Ovary (tissue), 7 donors: ENCODE measurements at regions not wholly inside any gene's neighbourhood (a gene's known extent, or its start where the extent isn't known, plus 50 kb on each side); places are given as distances from the start of the nearest gene placed in this dataset.

ENCODE experiments used
- DNase-seq, 5 donors: peaks; one replicate each; pipeline ENCODE4 v3.0.0-alpha.2; 2019 to 2020
- H3K27ac ChIP-seq, 2 donors: fragments of 200-600 bp; one replicate each; pipeline versions ENCODE4 v1.5.1 to v1.8.0; 2019 to 2022
- H3K27me3 ChIP-seq: fragments of 200-600 bp; one replicate; pipeline ENCODE4 v1.8.0; 2022
- H3K36me3 ChIP-seq: fragments of 200-600 bp; sonication (generic); one replicate; pipeline ENCODE4 v1.5.1; 2019
- H3K4me1 ChIP-seq: one replicate; pipeline ENCODE4 v1.8.1; 2013; ENCODE audit warnings: mild to moderate bottlenecking, moderate library complexity; ENCODE audit not compliant: insufficient read depth
- H3K4me3 ChIP-seq: fragments of 200-600 bp; sonication (generic); one replicate; pipeline ENCODE4 v1.5.1; 2017
- H3K9me3 ChIP-seq, 2 donors: fragments of 200-600 bp in 1 of 2; sonication (generic) in 1 of 2; one replicate each; pipeline versions ENCODE4 v1.5.1 to v1.8.1; 2013 to 2019; ENCODE audit warnings: mild to moderate bottlenecking in 1 of 2, moderate library complexity in 1 of 2
- CTCF ChIP-seq, 3 donors: fragments of 450-650 bp in 2 of 3; fragments of 200-600 bp in 1 of 3; IDR thresholded peaks; one replicate each; pipeline versions ENCODE4 v1.5.1 to v1.8.0; 2016 to 2022; ENCODE audit warnings: antibody characterized with exemption in 3 of 3, mild to moderate bottlenecking in 1 of 3
- EP300 ChIP-seq: sonication (generic); formaldehyde crosslinking; IDR thresholded peaks from one replicate; pipeline ENCODE4 v1.6.1; 2017; ENCODE audit warnings: antibody characterized with exemption
- POLR2A ChIP-seq: fragments of 450-650 bp; IDR thresholded peaks from one replicate; pipeline ENCODE4 v1.6.1; 2017; ENCODE audit warnings: antibody characterized with exemption, mild to moderate bottlenecking, moderate library complexity
- WGBS, 3 donors: extraction: QIAGEN DNeasy Blood & Tissue Kit in 1 of 3; methylation state at CpG; one replicate each; pipeline versions ENCODE4 v1.1.5 to v1.1.7; 2013 to 2017; 5-methylcytosine and 5-hydroxymethylcytosine counted together
- intact Hi-C, 4 donors: fragments of 100-400 bp; cut with DNase I; formaldehyde crosslinking; loops; one replicate each; pipeline versions ENCODE4 v1.11.0 to v1.15.1; 2022 to 2023
- donor health status: DM: no; HTN: no; CAD: no; lungs with moderate emphysema.
- donor health status: DM: no; HTN: no; CAD: no.
- donor health status: Bipolar disorder and iron deficiency.
- donor health status: DM: no; HTN: no; CAD: no.
- donor health status: DM: yes; HTN: yes; CAD: no.

- no peaks in the 10 kb centered on the region for H3K9me3 ChIP-seq
- H3K36me3 ChIP-seq: no peaks in the 10 kb centered on the region
- intact Hi-C loops: no loop called here
- H3K4me3 ChIP-seq: no peak overlapping the region
- DNase-seq: no peak
- H3K27ac ChIP-seq: no peak overlapping the region
- H3K4me1 ChIP-seq: no peaks in the 10 kb centered on the region
- no peaks in the 10 kb centered on the region for H3K27me3 ChIP-seq
- no peak for TF ChIP-seq EP300
- no peak for TF ChIP-seq CTCF (IDR thresholded peaks at IDR 0.05)
- TF ChIP-seq POLR2A: no peak
- WGBS, 3 donors: 78 to 81% (median 81%) methylated on average over 6 of the region's 6 CpGs
Observed at GRCh38 chr16:6841392-6841791, 491.3 kb upstream of the RBFOX1 start.

DNA sequence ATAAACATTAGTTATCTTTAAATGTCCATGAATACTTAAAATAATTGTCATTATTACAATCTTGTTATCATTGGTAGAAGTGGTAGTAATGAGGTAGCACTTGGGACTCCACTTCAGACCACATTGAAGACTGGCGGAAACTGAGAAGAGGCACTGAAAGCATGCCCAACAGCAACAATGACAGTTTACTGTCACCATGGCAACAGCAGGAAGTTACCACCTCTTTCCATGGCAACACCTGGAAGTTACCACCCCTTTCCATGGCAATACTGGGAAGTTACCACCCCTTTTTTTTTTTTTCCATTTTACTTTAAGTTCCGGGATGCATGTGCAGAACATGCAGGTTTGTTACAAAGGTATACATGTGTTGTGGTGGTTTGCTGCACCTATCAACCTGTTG is 494.9 kb upstream of the RBFOX1 start:
- Histone ChIP-seq H3K27ac (no peak overlapping the region), H3K4me1 (no peaks in the 10 kb centered on the region)
- WGBS, 3 donors: 91 to 95% (median 91%) methylated on average over 2 of the region's 2 CpGs

DNA sequence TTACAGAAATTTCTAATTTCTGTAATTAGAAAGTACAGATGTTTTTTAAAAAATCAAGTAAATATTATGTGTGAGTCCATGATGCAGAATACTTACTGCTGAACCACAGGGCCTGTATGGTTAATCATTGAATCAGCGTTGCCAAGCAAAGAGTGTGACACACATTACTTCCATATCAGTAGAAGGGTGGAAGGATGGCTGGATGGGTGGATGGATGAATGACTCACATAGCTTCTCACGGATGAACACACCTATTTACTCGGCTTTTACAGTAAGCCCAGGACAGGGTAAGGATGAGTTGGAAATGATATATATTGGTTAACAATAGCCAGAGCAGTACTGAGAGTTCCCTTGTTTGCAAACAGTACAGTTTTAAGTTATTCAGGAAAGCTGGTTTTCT is 495.9 kb upstream of the RBFOX1 start:
- H3K4me3 ChIP-seq: no peak overlapping the region
- no peak for DNase-seq
- WGBS, 3 donors: 83 to 92% (median 85%) methylated on average over 3 of the region's 3 CpGs

More for the DNA sequence above, 494.9 kb upstream of the RBFOX1 start:
- Histone ChIP-seq H3K36me3 (no peaks in the 10 kb centered on the region), H3K27me3 (no peaks in the 10 kb centered on the region), H3K9me3 (no peaks in the 10 kb centered on the region), H3K4me3 (no peak overlapping the region)
- intact Hi-C loops: no loop called here
- TF ChIP-seq POLR2A: no peak
- no peak for TF ChIP-seq EP300
- TF ChIP-seq CTCF (IDR thresholded peaks at IDR 0.05): no peak
- no peak for DNase-seq

GRCh38 chr16:6835941-6836340 is 496.7 kb upstream of the RBFOX1 start:
- H3K9me3 ChIP-seq: no peaks in the 10 kb centered on the region
- H3K4me1 ChIP-seq: no peaks in the 10 kb centered on the region
- intact Hi-C loops: no loop called here
- no peak for DNase-seq
- TF ChIP-seq CTCF (IDR thresholded peaks at IDR 0.05) (no peak), EP300 (no peak), POLR2A (no peak)
- H3K27me3 ChIP-seq: no peaks in the 10 kb centered on the region
- H3K36me3 ChIP-seq: no peaks in the 10 kb centered on the region
- H3K27ac ChIP-seq: no peak overlapping the region
- WGBS, 3 donors: 80 to 83% (median 82%) methylated on average over 5 of the region's 5 CpGs
- no peak overlapping the region for H3K4me3 ChIP-seq

More for the DNA sequence above, 495.9 kb upstream of the RBFOX1 start:
- intact Hi-C loops: no loop called here
- TF ChIP-seq CTCF (IDR thresholded peaks at IDR 0.05): no peak
- TF ChIP-seq EP300: no peak
- TF ChIP-seq POLR2A: no peak
- H3K9me3 ChIP-seq: no peaks in the 10 kb centered on the region
- H3K27me3 ChIP-seq: no peaks in the 10 kb centered on the region
- no peaks in the 10 kb centered on the region for H3K4me1 ChIP-seq
- H3K36me3 ChIP-seq: no peaks in the 10 kb centered on the region
- no peak overlapping the region for H3K27ac ChIP-seq

DNA sequence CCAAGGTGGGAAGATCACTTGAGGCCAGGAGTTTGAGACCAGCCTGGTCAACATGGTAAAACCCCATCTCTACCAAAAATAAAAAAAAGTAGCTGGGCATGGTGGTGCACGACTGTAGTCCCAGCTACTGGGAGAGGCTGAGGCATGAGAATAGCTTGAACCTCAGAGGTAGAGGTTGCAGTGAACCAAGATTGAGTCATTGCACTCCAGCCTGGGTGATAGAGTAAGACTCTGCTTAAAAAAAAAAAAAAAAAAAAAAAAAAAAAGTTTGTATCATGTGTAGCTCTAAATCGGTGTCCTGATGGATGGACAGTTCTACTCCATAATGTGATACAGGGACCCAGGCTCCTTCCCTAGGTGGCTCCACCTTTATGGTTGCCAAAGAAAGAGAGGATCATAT is 497.1 kb upstream of the RBFOX1 start:
- no peaks in the 10 kb centered on the region for H3K27me3 ChIP-seq
- H3K4me1 ChIP-seq: no peaks in the 10 kb centered on the region
- no peak for DNase-seq
- H3K27ac ChIP-seq: no peak overlapping the region
- 84 to 91% (median 87%) methylated on average over 2 of the region's 2 CpGs for WGBS, 3 donors
- no peak overlapping the region for H3K4me3 ChIP-seq
- no peaks in the 10 kb centered on the region for H3K9me3 ChIP-seq
- H3K36me3 ChIP-seq: no peaks in the 10 kb centered on the region
- TF ChIP-seq POLR2A (no peak), EP300 (no peak), CTCF (IDR thresholded peaks at IDR 0.05) (no peak)
- intact Hi-C loops: no loop called here
